ENCODE measurements at regions not wholly inside any gene's neighbourhood (a gene's known extent, or its start where the extent isn't known, plus 50 kb on each side); places are given as distances from the start of the nearest gene placed in this dataset.
A peak's percentile ranks its signal among the peaks of the same experiment; 100 is the strongest.

GRCh38 chr15:24835301-24835700 is 119.5 kb upstream of the SNRPN start (continued):
- no peak for TF ChIP-seq REST (IDR thresholded peaks at IDR 0.05)

- Histone ChIP-seq H3K4me1 (no peaks in the 10 kb centered on the region), H3K27ac (no peak overlapping the region), H3K9me3 (no peaks in the 10 kb centered on the region), H3K4me3 (peak overlapping the region; percentile 29; the same call in 2 of the 3 replicates), H3K4me2 (peak overlapping the region; percentile 36; the same call in 1 of the 3 replicates)
- FAIRE-seq (no peak), DNase-seq (ENCODE audit: low read depth in 1 of 2, low spot score in 1 of 2) (peak; percentile 5 to 62), ATAC-seq (no peak)
- ChIA-PET CTCF (no interaction called here), POLR2A (no interaction called here)
- 12% methylated on average over 20 of the region's 39 CpGs for WGBS (ENCODE audit: missing lambda C conversion rate)
- no peak for TF ChIP-seq CEBPB (IDR thresholded peaks at IDR 0.05)
- TF ChIP-seq RARB (CRISPR knock-in tag; IDR thresholded peaks at IDR 0.05), result no peak
- TF ChIP-seq JUNB (IDR thresholded peaks at IDR 0.05), result no peak
- TF ChIP-seq SMC3 (IDR thresholded peaks at IDR 0.05), result no peak
- TF ChIP-seq ZSCAN20 (CRISPR knock-in tag; IDR thresholded peaks at IDR 0.05), result no peak
- TF ChIP-seq BHLHE40 (IDR thresholded peaks at IDR 0.05; ENCODE audit: low read depth, low read length), result no peak
- no peak for TF ChIP-seq CBX2 (IDR thresholded peaks at IDR 0.05; ENCODE audit: borderline replicate concordance, low read depth)
- no peak for TF ChIP-seq HOXA7 (CRISPR knock-in tag; IDR thresholded peaks at IDR 0.05)
- no peak for TF ChIP-seq JUN (IDR thresholded peaks at IDR 0.05)
- TF ChIP-seq FOSB (CRISPR knock-in tag; IDR thresholded peaks at IDR 0.05), result no peak
- no peak for TF ChIP-seq USF2 (IDR thresholded peaks at IDR 0.05)
- TF ChIP-seq KDM5A (IDR thresholded peaks at IDR 0.05), result no peak
- TF ChIP-seq EP300 (IDR thresholded peaks at IDR 0.05), result no peak
- TF ChIP-seq RNF2 (IDR thresholded peaks at IDR 0.05; ENCODE audit: borderline replicate concordance, low read depth), result no peak
- TF ChIP-seq RCOR1 (IDR thresholded peaks at IDR 0.05; ENCODE audit: low read depth, low read length), result no peak
- TF ChIP-seq NR3C1 (IDR thresholded peaks at IDR 0.05), result no peak
Measured at GRCh38 chr15:24848050-24848449, 106.7 kb upstream of the SNRPN start.

- CTCF ChIA-PET, result no interaction called here
- POLR2A ChIA-PET, result no interaction called here
- TF ChIP-seq PBX3 (IDR thresholded peaks at IDR 0.05) (no peak), REST (IDR thresholded peaks at IDR 0.05) (no peak), RARB (CRISPR knock-in tag; IDR thresholded peaks at IDR 0.05) (no peak), SREBF2 (IDR thresholded peaks at IDR 0.05) (no peak), SMC3 (IDR thresholded peaks at IDR 0.05) (no peak), MYC (IDR thresholded peaks at IDR 0.05; ENCODE audit: borderline replicate concordance, low read length) (no peak), E2F6 (IDR thresholded peaks at IDR 0.05; ENCODE audit: borderline replicate concordance, low read depth) (no peak), ZC3H11A (IDR thresholded peaks at IDR 0.05) (no peak), EHMT2 (IDR thresholded peaks at IDR 0.05; ENCODE audit: low read depth) (no peak), CEBPB (IDR thresholded peaks at IDR 0.05) (no peak)
Measured at GRCh38 chr15:24856397-24857390, 98.1 kb upstream of the SNRPN start.

More at GRCh38 chr15:24856397-24857390, 98.1 kb upstream of the SNRPN start:
- DNase-seq (ENCODE audit: low read depth in 1 of 2, low spot score in 1 of 2), result no peak
- FAIRE-seq, result no peak
- Histone ChIP-seq H3K4me1 (no peaks in the 10 kb centered on the region), H3K27ac (no peak overlapping the region), H3K4me2 (no peak overlapping the region), H3K4me3 (no peak overlapping the region), H3K9me3 (no peaks in the 10 kb centered on the region)
- 36% methylated on average over 18 of the region's 18 CpGs for WGBS (ENCODE audit: missing lambda C conversion rate)
- ATAC-seq, result no peak

All from A549 (cell line).